ENCODE measurements at regions not wholly inside any gene's neighbourhood (a gene's known extent, or its start where the extent isn't known, plus 50 kb on each side); places are given as distances from the start of the nearest gene placed in this dataset.

DNA sequence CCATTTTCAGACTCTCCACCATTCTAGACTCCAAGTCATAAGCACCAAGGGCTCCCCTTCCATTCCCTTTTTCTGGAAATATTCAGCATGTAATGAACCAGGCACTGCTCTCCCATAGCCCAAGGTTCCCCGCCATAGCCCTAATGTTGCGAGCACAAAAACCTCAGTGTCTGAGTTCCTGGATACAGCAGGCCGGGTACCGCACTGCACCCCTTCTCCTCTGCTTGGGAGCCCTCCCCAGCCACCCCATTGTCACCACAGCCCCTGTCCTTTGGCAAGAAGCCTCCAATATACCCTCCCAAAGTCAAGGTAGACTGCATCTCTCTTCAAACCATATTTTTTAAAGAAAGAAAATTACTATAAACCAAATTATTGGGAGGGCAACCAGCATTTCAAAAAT lies 1341.1 kb downstream of the BRD1 start:
- TF ChIP-seq PAX5 (IDR thresholded peaks at IDR 0.05; ENCODE audit: insufficient read depth, low read length, severe bottlenecking) (no peak), POLR2A (IDR thresholded peaks at IDR 0.05; ENCODE audit: low read depth, low read length) (no peak), POLR2AphosphoS5 (IDR thresholded peaks at IDR 0.05; ENCODE audit: low read depth, low read length) (no peak)

All from GM12891 (cell line).